B cell (primary cell): ENCODE measurements at regions not wholly inside any gene's neighbourhood (a gene's known extent, or its start where the extent isn't known, plus 50 kb on each side); places are given as distances from the start of the nearest gene placed in this dataset.

ENCODE experiments used
- ATAC-seq: fragments of 200-7000 bp; cut with Tn5 transposase; one replicate; pipeline ENCODE4 v1.10.0; 2021; ENCODE audit warnings: low read depth, mild to moderate bottlenecking, moderate number of reproducible peaks, moderate library complexity
- CTCF ChIA-PET: fragments of 350-600 bp; sonication (Branson Sonifier 250); formaldehyde crosslinking; loops from one replicate; lab custom pipeline; 2021; ENCODE audit warnings: antibody characterized with exemption, inconsistent platforms; lab: Charles Lee
- POLR2A ChIA-PET: fragments of 350-600 bp; sonication (Branson Sonifier 250); formaldehyde crosslinking; loops from one replicate; lab custom pipeline; 2021; ENCODE audit warnings: antibody characterized with exemption; lab: Charles Lee
- DNase-seq: peaks from one replicate; pipeline ENCODE4 v3.0.0; 2013
- H2AFZ ChIP-seq: 2 replicates; pipeline ENCODE4 v1.6.1; 2012; ENCODE audit warnings: mild to moderate bottlenecking, low read depth, low read length; ENCODE audit not compliant: insufficient read depth, poor library complexity, severe bottlenecking
- H3K27ac ChIP-seq, 2 donors: 1 replicate in 1 of 2; 2 replicates in 1 of 2; pipeline ENCODE4 v1.5.1; 2012 to 2013; ENCODE audit warnings: low read length in 2 of 2, mild to moderate bottlenecking in 2 of 2, moderate library complexity in 1 of 2
- H3K27me3 ChIP-seq, 4 experiments: fragments of 200-600 bp in 1 of 4; sonication (generic) in 1 of 4; replicated peaks in 1 of 4; 1 replicate in 2 of 4; 2 replicates in 2 of 4; pipeline versions ENCODE4 v1.6.1 to v1.7.0; 2013 to 2016; ENCODE audit warnings: low read length in 3 of 4, mild to moderate bottlenecking in 2 of 4, mixed read lengths in 1 of 4, moderate library complexity in 1 of 4; ENCODE audit not compliant: insufficient read depth in 4 of 4, control insufficient read depth in 3 of 4; ENCODE audit errors: control extremely low read depth in 1 of 4
- H3K36me3 ChIP-seq, 2 experiments: replicated peaks in 1 of 2; 1 replicate in 1 of 2; 2 replicates in 1 of 2; pipeline versions ENCODE4 v1.6.1 to v1.7.1; 2013; ENCODE audit warnings: low read length in 1 of 2; ENCODE audit not compliant: insufficient read depth in 2 of 2, control insufficient read depth in 1 of 2; ENCODE audit errors: control extremely low read depth in 1 of 2, extremely low read depth in 1 of 2
- H3K4me1 ChIP-seq, 2 donors: fragments of 200-600 bp in 1 of 2; sonication (generic) in 1 of 2; 1 replicate in 1 of 2; 2 replicates in 1 of 2; pipeline versions ENCODE4 v1.5.1 to v1.6.1; 2013 to 2017; ENCODE audit warnings: low read length in 2 of 2; ENCODE audit not compliant: control insufficient read depth in 2 of 2, insufficient read depth in 2 of 2
- H3K4me2 ChIP-seq: replicated peaks from 2 replicates; pipeline ENCODE3; 2012; ENCODE audit warnings: mild to moderate bottlenecking, low read depth, low read length; ENCODE audit not compliant: poor library complexity, severe bottlenecking
- H3K4me3 ChIP-seq, 5 experiments: fragments of 200-600 bp in 1 of 5; sonication (generic) in 1 of 5; 1 replicate in 3 of 5; 2 replicates in 2 of 5; pipeline versions ENCODE4 v1.5.1 to v1.7.0; 2011 to 2016; ENCODE audit warnings: low read length in 4 of 5, mild to moderate bottlenecking in 4 of 5, low read depth in 2 of 5, control low read depth in 1 of 5, moderate library complexity in 1 of 5; ENCODE audit not compliant: insufficient read depth in 1 of 5; ENCODE audit errors: control extremely low read depth in 1 of 5, extremely low read depth in 1 of 5
- H3K79me2 ChIP-seq: fragments of 200-600 bp; sonication (generic); one replicate; pipeline ENCODE4 v1.6.0; 2016; ENCODE audit warnings: low read length; ENCODE audit not compliant: control insufficient read depth, insufficient read depth
- H3K9ac ChIP-seq: fragments of 200-600 bp; sonication (generic); 2 replicates; pipeline ENCODE4 v1.6.1; 2017; ENCODE audit warnings: mild to moderate bottlenecking, low read length, moderate library complexity
- H3K9me3 ChIP-seq, 3 donors: one replicate each; pipeline versions ENCODE4 v1.6.1 to v1.7.1; 2013; ENCODE audit warnings: low read length in 2 of 3; ENCODE audit not compliant: control insufficient read depth in 2 of 3, insufficient read depth in 1 of 3; ENCODE audit errors: control extremely low read depth in 1 of 3
- H4K20me1 ChIP-seq: 2 replicates; pipeline ENCODE4 v1.6.0; 2012; ENCODE audit warnings: mild to moderate bottlenecking, low read length; ENCODE audit not compliant: insufficient read depth, control insufficient read depth, poor library complexity, severe bottlenecking
- H3K27ac Mint-ChIP-seq: one replicate; pipeline ENCODE4 v1.8.0; 2021; ENCODE audit warnings: mixed read lengths
- H3K27me3 Mint-ChIP-seq: one replicate; pipeline ENCODE4 v1.8.0; 2021; ENCODE audit warnings: mixed read lengths
- H3K4me1 Mint-ChIP-seq: one replicate; pipeline ENCODE4 v1.8.0; 2021; ENCODE audit warnings: mixed read lengths
- H3K4me3 Mint-ChIP-seq: one replicate; pipeline ENCODE4 v1.8.0; 2021; ENCODE audit warnings: mixed read lengths
- H3K9me3 Mint-ChIP-seq: one replicate; pipeline ENCODE4 v1.8.0; 2022; ENCODE audit warnings: mixed read lengths; ENCODE audit not compliant: insufficient read depth
- EZH2 ChIP-seq: IDR thresholded peaks from 2 replicates; pipeline ENCODE4 v1.6.1; 2012; ENCODE audit warnings: borderline replicate concordance, low read depth, mild to moderate bottlenecking, moderate library complexity, low read length; ENCODE audit not compliant: insufficient read depth, poor library complexity, severe bottlenecking
- WGBS: methylation state at CpG from one replicate; pipeline ENCODE4 v1.1.5; 2013; ENCODE audit warnings: missing lambda C conversion rate; ENCODE audit not compliant: insufficient coverage; 5-methylcytosine and 5-hydroxymethylcytosine counted together
- intact Hi-C: fragments of 100-400 bp; cut with micrococcal nuclease; formaldehyde crosslinking; loops from one replicate; pipeline ENCODE4 v1.10.0; 2022
- TF ChIP-seq, protein P1 (sequence below): fragments of 200-600 bp; IDR thresholded peaks from one replicate; pipeline ENCODE4 v1.8.0; 2022; ENCODE audit warnings: antibody characterized with exemption, mild to moderate bottlenecking

DNA sequence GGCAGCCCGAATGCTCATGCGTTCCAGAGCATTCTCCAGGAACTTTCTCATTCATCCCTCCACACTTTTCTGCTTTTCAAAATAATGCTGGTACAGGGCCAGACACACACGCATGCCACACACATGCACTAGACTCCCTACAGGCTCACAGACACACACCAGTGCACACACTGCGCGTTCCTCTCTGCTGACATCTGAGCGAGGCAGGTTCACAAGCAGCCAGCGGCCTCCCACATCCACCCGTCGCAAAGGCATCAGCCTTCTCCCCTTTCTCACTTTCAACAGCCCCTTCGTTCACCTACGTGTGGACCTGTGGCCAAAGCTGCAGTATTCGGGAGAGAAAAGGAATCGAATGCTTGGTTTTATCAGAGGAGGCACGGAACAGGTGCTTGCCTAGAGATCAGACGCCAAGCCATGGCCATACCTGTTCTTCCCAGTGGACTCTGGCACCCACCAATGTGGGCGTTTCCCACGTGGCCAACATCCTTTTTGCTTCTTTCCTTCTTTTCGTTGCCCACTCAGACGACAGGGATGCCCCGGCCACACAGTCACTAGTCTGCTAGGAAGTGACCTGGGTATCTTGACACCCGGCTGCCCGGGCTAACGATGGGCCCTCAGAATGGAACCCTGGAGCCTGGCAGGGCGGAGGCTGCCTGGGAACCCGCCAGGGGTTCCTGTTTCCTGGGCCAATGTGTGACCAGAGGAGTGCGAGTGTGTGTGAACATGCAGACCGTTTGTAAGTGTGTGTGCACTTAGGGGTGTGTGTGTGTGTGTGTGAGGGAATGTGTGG is 85.8 kb upstream of the ID2 start:
- POLR2A ChIA-PET, result no interaction called here
- WGBS, result 91% methylated on average over 24 of the region's 27 CpGs
- intact Hi-C loops, result no loop called here

DNA sequence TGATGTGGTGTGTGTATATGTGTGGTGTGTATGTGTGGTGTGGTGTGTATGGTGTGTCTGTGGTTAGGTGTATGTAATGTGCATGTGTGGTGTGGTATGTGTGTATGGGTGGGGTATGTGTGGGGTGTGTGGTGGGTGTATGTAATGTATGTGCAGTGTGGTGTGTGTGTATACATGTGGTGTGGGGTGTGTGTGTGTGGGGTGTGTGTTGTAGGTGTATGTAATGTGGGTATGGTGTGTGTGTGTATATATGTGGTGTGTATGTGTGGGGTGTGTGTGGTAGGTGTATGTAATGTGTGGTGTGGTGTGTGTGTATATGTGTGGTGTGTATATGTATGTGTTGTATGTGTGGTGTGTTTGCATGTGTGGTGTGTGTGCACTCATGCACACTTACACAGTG is 84.8 kb upstream of the ID2 start:
- ATAC-seq, result no peak
- no peaks in the 10 kb centered on the region for H3K4me1 Mint-ChIP-seq
- Histone ChIP-seq H2AFZ (no peak overlapping the region), H3K79me2 (no peaks in the 10 kb centered on the region), H3K9me3 (no peaks in the 10 kb centered on the region), H3K4me1 (no peaks in the 10 kb centered on the region), H3K27me3 (peaks cover 0 to 6% (median 0%) of the 10 kb centered on the region in 4 experiments), H3K4me2 (no peak overlapping the region), H3K9ac (no peak overlapping the region), H3K36me3 (no peaks in the 10 kb centered on the region), H3K4me3 (no peak overlapping the region), H3K27ac (no peak overlapping the region), H4K20me1 (no peaks in the 10 kb centered on the region)
- no peak overlapping the region for H3K27ac Mint-ChIP-seq
- H3K9me3 Mint-ChIP-seq, result no peaks in the 10 kb centered on the region
- intact Hi-C loops, result no loop called here
- ChIA-PET POLR2A (no interaction called here), CTCF (no interaction called here)
- H3K4me3 Mint-ChIP-seq, result no peak overlapping the region
- peaks cover 23% of the 10 kb centered on the region for H3K27me3 Mint-ChIP-seq
- TF ChIP-seq, protein P1, sequence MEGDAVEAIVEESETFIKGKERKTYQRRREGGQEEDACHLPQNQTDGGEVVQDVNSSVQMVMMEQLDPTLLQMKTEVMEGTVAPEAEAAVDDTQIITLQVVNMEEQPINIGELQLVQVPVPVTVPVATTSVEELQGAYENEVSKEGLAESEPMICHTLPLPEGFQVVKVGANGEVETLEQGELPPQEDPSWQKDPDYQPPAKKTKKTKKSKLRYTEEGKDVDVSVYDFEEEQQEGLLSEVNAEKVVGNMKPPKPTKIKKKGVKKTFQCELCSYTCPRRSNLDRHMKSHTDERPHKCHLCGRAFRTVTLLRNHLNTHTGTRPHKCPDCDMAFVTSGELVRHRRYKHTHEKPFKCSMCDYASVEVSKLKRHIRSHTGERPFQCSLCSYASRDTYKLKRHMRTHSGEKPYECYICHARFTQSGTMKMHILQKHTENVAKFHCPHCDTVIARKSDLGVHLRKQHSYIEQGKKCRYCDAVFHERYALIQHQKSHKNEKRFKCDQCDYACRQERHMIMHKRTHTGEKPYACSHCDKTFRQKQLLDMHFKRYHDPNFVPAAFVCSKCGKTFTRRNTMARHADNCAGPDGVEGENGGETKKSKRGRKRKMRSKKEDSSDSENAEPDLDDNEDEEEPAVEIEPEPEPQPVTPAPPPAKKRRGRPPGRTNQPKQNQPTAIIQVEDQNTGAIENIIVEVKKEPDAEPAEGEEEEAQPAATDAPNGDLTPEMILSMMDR, result no peak
- TF ChIP-seq EZH2, result no peak
- no peak for DNase-seq

More for the DNA sequence above, 85.8 kb upstream of the ID2 start:
- H3K4me3 ChIP-seq, result no peak overlapping the region
- no peak overlapping the region for H3K9ac ChIP-seq
- H3K27ac Mint-ChIP-seq, result no peak overlapping the region
- H3K4me3 Mint-ChIP-seq, result no peak overlapping the region
- ATAC-seq (no peak), DNase-seq (no peak)
- H3K27me3 Mint-ChIP-seq, result peaks cover 28% of the 10 kb centered on the region
- H3K4me2 ChIP-seq, result no peak overlapping the region
- no peaks in the 10 kb centered on the region for H3K4me1 ChIP-seq
- H2AFZ ChIP-seq, result no peak overlapping the region
- H3K9me3 Mint-ChIP-seq, result no peaks in the 10 kb centered on the region
- peaks cover 0 to 6% (median 0%) of the 10 kb centered on the region in 4 experiments for H3K27me3 ChIP-seq
- no peaks in the 10 kb centered on the region for H3K79me2 ChIP-seq
- H4K20me1 ChIP-seq, result no peaks in the 10 kb centered on the region
- H3K27ac ChIP-seq, result no peak overlapping the region
- no peaks in the 10 kb centered on the region for H3K9me3 ChIP-seq
- no peaks in the 10 kb centered on the region for H3K36me3 ChIP-seq
- no peaks in the 10 kb centered on the region for H3K4me1 Mint-ChIP-seq
- TF ChIP-seq, protein P1, result no peak
- no peak for TF ChIP-seq EZH2
- CTCF ChIA-PET, result no interaction called here
